BJ (cell line): ENCODE measurements at regions not wholly inside any gene's neighbourhood (a gene's known extent, or its start where the extent isn't known, plus 50 kb on each side); places are given as distances from the start of the nearest gene placed in this dataset.

Source experiments
- CTCF ChIA-PET: fragments of 350-600 bp; formaldehyde crosslinking; extraction: SDS; loops from one replicate; lab custom pipeline; 2021; ENCODE audit warnings: antibody characterized with exemption, inconsistent platforms; lab: Yijun Ruan, JAX
- POLR2A ChIA-PET: fragments of 300-600 bp; sonication (Branson Sonifier 250); formaldehyde crosslinking; extraction: SDS; loops from one replicate; lab custom pipeline; 2021; ENCODE audit warnings: antibody characterized with exemption; lab: Charles Lee
- DNase-seq: peaks from one replicate; pipeline ENCODE4 v3.0.0-alpha.2; 2011; ENCODE audit warnings: low read depth
- H3K27me3 ChIP-seq: 2 replicates; pipeline ENCODE4 v1.6.0; 2011; ENCODE audit warnings: low read length; ENCODE audit not compliant: control insufficient read depth, insufficient read depth
- H3K36me3 ChIP-seq: 2 replicates; pipeline ENCODE4 v1.5.1; 2011; ENCODE audit warnings: low read length; ENCODE audit not compliant: control insufficient read depth, insufficient read depth
- H3K4me3 ChIP-seq: 2 replicates; pipeline ENCODE4 v1.5.1; 2011; ENCODE audit warnings: low read depth, mild to moderate bottlenecking, control low read depth, low read length
- CTCF ChIP-seq: IDR thresholded peaks from 2 replicates; pipeline ENCODE4 v1.5.1; 2011; ENCODE audit warnings: low read depth, mild to moderate bottlenecking, control low read depth, inconsistent platforms, low read length, moderate library complexity; ENCODE audit not compliant: insufficient read depth

GRCh38 chr7:35336444-35336843, 82.5 kb upstream of the TBX20 start:
- CTCF ChIA-PET: no interaction called here
- POLR2A ChIA-PET: no interaction called here
- H3K27me3 ChIP-seq: no peaks in the 10 kb centered on the region
- no peak for TF ChIP-seq CTCF
- H3K36me3 ChIP-seq: no peaks in the 10 kb centered on the region
- DNase-seq: no peak
- H3K4me3 ChIP-seq: no peak overlapping the region

GRCh38 chr7:35334506-35334905, 80.6 kb upstream of the TBX20 start:
- TF ChIP-seq CTCF: no peak
- H3K4me3 ChIP-seq: no peak overlapping the region
- DNase-seq: no peak
- CTCF ChIA-PET: no interaction called here
- POLR2A ChIA-PET: no interaction called here
- H3K27me3 ChIP-seq: no peaks in the 10 kb centered on the region
- no peaks in the 10 kb centered on the region for H3K36me3 ChIP-seq

- ChIA-PET POLR2A (no interaction called here), CTCF (no interaction called here)
- no peak for TF ChIP-seq CTCF
- no peaks in the 10 kb centered on the region for H3K27me3 ChIP-seq
- no peak for DNase-seq
- no peak overlapping the region for H3K4me3 ChIP-seq
- no peaks in the 10 kb centered on the region for H3K36me3 ChIP-seq
Observed at GRCh38 chr7:35333265-35333664, 79.4 kb upstream of the TBX20 start.

- CTCF ChIA-PET: no interaction called here
- no peak overlapping the region for H3K4me3 ChIP-seq
- POLR2A ChIA-PET: no interaction called here
- H3K27me3 ChIP-seq: no peaks in the 10 kb centered on the region
- no peaks in the 10 kb centered on the region for H3K36me3 ChIP-seq
- no peak for TF ChIP-seq CTCF
- no peak for DNase-seq
Observed at GRCh38 chr7:35331730-35332678, 78.1 kb upstream of the TBX20 start.

- H3K4me3 ChIP-seq: no peak overlapping the region
- DNase-seq: no peak
- TF ChIP-seq CTCF: no peak
- ChIA-PET POLR2A (no interaction called here), CTCF (no interaction called here)
- H3K27me3 ChIP-seq: no peaks in the 10 kb centered on the region
- no peaks in the 10 kb centered on the region for H3K36me3 ChIP-seq
Observed at GRCh38 chr7:35329026-35329425, 75.1 kb upstream of the TBX20 start.
